ENCODE measurements at regions not wholly inside any gene's neighbourhood (a gene's known extent, or its start where the extent isn't known, plus 50 kb on each side); places are given as distances from the start of the nearest gene placed in this dataset.

GRCh38 chr6:14729129-14729871 is 516.6 kb upstream of the JARID2 start:
- TF ChIP-seq, protein P1, sequence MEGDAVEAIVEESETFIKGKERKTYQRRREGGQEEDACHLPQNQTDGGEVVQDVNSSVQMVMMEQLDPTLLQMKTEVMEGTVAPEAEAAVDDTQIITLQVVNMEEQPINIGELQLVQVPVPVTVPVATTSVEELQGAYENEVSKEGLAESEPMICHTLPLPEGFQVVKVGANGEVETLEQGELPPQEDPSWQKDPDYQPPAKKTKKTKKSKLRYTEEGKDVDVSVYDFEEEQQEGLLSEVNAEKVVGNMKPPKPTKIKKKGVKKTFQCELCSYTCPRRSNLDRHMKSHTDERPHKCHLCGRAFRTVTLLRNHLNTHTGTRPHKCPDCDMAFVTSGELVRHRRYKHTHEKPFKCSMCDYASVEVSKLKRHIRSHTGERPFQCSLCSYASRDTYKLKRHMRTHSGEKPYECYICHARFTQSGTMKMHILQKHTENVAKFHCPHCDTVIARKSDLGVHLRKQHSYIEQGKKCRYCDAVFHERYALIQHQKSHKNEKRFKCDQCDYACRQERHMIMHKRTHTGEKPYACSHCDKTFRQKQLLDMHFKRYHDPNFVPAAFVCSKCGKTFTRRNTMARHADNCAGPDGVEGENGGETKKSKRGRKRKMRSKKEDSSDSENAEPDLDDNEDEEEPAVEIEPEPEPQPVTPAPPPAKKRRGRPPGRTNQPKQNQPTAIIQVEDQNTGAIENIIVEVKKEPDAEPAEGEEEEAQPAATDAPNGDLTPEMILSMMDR (IDR thresholded peaks at IDR 0.05; ENCODE audit: unreplicated experiment): no peak
- H3K9me3 Mint-ChIP-seq (ENCODE audit: low read depth): peaks cover 7% of the 10 kb centered on the region
- H3K4me1 Mint-ChIP-seq (ENCODE audit: low read depth): peaks cover 13% of the 10 kb centered on the region
- no peaks in the 10 kb centered on the region for H3K27me3 Mint-ChIP-seq
- H3K27ac Mint-ChIP-seq: no peak overlapping the region
- DNase-seq (ENCODE audit: low spot score, unreplicated experiment): no peak
- no peak overlapping the region for H3K4me3 Mint-ChIP-seq (ENCODE audit: low read depth)
- peaks cover under 1% of the 10 kb centered on the region for H3K36me3 Mint-ChIP-seq (ENCODE audit: insufficient read depth)

GRCh38 chr6:14730654-14731053 is 515.2 kb upstream of the JARID2 start:
- no peak for DNase-seq (ENCODE audit: low spot score, unreplicated experiment)
- TF ChIP-seq, protein P1 (IDR thresholded peaks at IDR 0.05; ENCODE audit: unreplicated experiment): no peak
- Mint-ChIP-seq H3K27ac (no peak overlapping the region), H3K27me3 (no peaks in the 10 kb centered on the region), H3K4me1 (ENCODE audit: low read depth) (peaks cover 13% of the 10 kb centered on the region), H3K9me3 (ENCODE audit: low read depth) (peaks cover 8% of the 10 kb centered on the region), H3K4me3 (ENCODE audit: low read depth) (no peak overlapping the region), H3K36me3 (ENCODE audit: insufficient read depth) (peaks cover 2% of the 10 kb centered on the region)

DNA sequence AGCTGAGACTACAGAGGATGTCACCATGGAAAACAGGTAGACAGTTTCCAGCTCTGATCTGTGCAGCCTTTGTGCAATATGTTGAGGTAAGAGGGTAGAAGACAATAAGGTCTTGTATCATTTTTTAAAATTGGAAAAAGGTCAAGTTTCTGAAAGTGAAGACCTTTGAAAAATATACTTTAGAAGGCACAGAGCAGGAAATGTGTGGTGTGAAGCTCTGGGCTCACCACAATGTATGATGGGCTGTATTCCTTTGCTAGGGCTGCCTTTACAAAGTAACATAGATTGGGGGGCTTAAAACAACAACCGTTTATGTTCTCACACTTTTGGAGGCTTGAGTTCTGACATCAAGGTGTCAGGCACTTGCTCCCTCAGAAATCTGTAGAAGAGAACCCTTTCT is 514.3 kb upstream of the JARID2 start:
- TF ChIP-seq, protein P1 (IDR thresholded peaks at IDR 0.05; ENCODE audit: unreplicated experiment): no peak
- Mint-ChIP-seq H3K4me1 (ENCODE audit: low read depth) (peaks cover 16% of the 10 kb centered on the region), H3K9me3 (ENCODE audit: low read depth) (peaks cover 8% of the 10 kb centered on the region), H3K27ac (no peak overlapping the region), H3K4me3 (ENCODE audit: low read depth) (no peak overlapping the region), H3K27me3 (no peaks in the 10 kb centered on the region), H3K36me3 (ENCODE audit: insufficient read depth) (peaks cover 2% of the 10 kb centered on the region)
- no peak for DNase-seq (ENCODE audit: low spot score, unreplicated experiment)

DNA sequence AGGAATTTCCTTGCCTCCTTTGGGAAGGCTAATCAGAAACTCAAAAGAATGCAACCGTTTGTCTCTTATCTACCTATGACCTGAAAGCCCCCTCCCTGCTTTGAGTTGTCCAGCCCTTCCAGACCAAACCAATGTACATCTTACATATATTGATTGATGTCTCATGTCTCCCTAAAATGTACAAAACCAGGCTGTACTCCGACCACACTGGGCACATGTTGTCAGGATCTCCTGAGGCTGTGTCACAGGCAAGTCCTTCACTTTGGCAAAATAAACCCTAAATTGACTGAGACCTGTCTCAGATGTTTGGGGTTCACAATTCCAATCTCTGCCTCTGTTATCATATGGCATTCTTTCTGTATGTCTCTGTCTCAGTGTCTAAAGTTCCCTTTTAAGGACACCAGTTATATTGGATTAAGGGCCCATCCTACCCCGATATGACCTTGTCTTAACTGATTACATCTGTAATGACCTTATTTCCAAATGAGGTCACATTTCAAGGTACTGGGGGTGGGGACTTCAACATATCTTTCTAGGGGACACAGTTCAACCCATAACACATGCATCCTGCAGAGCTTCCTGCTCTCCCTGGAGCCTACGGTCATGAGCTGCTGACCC is 513.5 kb upstream of the JARID2 start:
- H3K27ac Mint-ChIP-seq: no peak overlapping the region
- TF ChIP-seq, protein P1 (IDR thresholded peaks at IDR 0.05; ENCODE audit: unreplicated experiment): no peak
- peaks cover 8% of the 10 kb centered on the region for H3K9me3 Mint-ChIP-seq (ENCODE audit: low read depth)
- no peak for DNase-seq (ENCODE audit: low spot score, unreplicated experiment)
- H3K36me3 Mint-ChIP-seq (ENCODE audit: insufficient read depth): peaks cover 2% of the 10 kb centered on the region
- peaks cover 16% of the 10 kb centered on the region for H3K4me1 Mint-ChIP-seq (ENCODE audit: low read depth)
- no peaks in the 10 kb centered on the region for H3K27me3 Mint-ChIP-seq
- H3K4me3 Mint-ChIP-seq (ENCODE audit: low read depth): no peak overlapping the region

DNA sequence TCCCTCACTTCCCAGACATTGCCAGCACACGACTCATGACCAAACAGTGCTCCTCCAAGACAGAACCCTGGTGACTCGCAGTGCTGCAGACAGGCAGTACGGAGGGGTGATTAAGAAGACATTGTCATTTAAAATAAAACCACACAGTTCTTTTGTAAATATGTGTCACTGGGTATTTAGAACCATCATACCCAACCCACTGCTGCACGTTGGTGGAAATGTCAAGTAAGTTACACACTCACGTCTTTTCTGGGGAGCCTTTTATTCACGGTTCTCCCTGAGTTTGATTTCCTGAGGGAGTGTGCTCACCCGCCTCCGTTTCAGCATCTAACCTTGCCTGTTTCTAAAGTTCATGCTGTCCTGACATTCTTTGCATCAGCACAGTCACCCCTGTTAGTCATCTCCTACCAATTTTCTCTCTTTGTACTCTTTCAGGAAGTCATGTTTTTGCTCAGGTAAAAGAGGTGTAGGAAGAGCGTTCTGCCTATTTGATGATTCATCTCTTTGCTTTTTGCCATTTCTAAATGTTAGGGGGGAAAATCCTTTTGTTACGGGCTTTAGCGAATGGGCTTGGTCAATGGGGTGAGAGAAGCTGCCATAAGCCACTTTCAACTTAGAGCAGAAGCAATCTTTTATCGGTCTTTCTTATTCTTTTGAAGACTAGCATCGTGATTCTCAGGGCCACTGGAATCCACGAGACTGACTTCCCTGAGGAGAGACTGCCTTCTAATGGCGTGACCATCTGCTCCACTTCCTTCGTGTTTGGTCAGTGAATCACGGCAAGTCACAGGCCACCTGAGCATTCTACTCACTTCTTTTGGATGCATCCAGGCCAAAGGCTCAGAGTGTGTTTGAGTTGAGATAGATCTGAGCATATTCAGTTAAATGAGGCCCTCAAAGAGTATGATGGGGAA is 512.8 kb upstream of the JARID2 start:
- TF ChIP-seq, protein P1 (IDR thresholded peaks at IDR 0.05; ENCODE audit: unreplicated experiment): no peak

More for the DNA sequence above, 512.8 kb upstream of the JARID2 start:
- Mint-ChIP-seq H3K36me3 (ENCODE audit: insufficient read depth) (peaks cover 2% of the 10 kb centered on the region), H3K4me3 (ENCODE audit: low read depth) (no peak overlapping the region), H3K4me1 (ENCODE audit: low read depth) (peaks cover 16% of the 10 kb centered on the region), H3K9me3 (ENCODE audit: low read depth) (peaks cover 8% of the 10 kb centered on the region), H3K27ac (no peak overlapping the region), H3K27me3 (no peaks in the 10 kb centered on the region)
- no peak for DNase-seq (ENCODE audit: low spot score, unreplicated experiment)

All from progenitor cell of endocrine pancreas (in vitro differentiated cells).